B cell (primary cell): ENCODE measurements at regions not wholly inside any gene's neighbourhood (a gene's known extent, or its start where the extent isn't known, plus 50 kb on each side); places are given as distances from the start of the nearest gene placed in this dataset.
A peak's percentile ranks its signal among the peaks of the same experiment; 100 is the strongest.

Source experiments
- ATAC-seq: fragments of 200-7000 bp; cut with Tn5 transposase; one replicate; pipeline ENCODE4 v1.10.0; 2021; ENCODE audit warnings: low read depth, mild to moderate bottlenecking, moderate number of reproducible peaks, moderate library complexity
- CTCF ChIA-PET: fragments of 350-600 bp; sonication (Branson Sonifier 250); formaldehyde crosslinking; loops from one replicate; lab custom pipeline; 2021; ENCODE audit warnings: antibody characterized with exemption, inconsistent platforms; lab: Charles Lee
- POLR2A ChIA-PET: fragments of 350-600 bp; sonication (Branson Sonifier 250); formaldehyde crosslinking; loops from one replicate; lab custom pipeline; 2021; ENCODE audit warnings: antibody characterized with exemption; lab: Charles Lee
- DNase-seq: peaks from one replicate; pipeline ENCODE4 v3.0.0; 2013
- H2AFZ ChIP-seq: 2 replicates; pipeline ENCODE4 v1.6.1; 2012; ENCODE audit warnings: mild to moderate bottlenecking, low read depth, low read length; ENCODE audit not compliant: insufficient read depth, poor library complexity, severe bottlenecking
- H3K27ac ChIP-seq, 2 donors: 1 replicate in 1 of 2; 2 replicates in 1 of 2; pipeline ENCODE4 v1.5.1; 2012 to 2013; ENCODE audit warnings: low read length in 2 of 2, mild to moderate bottlenecking in 2 of 2, moderate library complexity in 1 of 2
- H3K27me3 ChIP-seq, 4 experiments: fragments of 200-600 bp in 1 of 4; sonication (generic) in 1 of 4; replicated peaks in 1 of 4; 1 replicate in 2 of 4; 2 replicates in 2 of 4; pipeline versions ENCODE4 v1.6.1 to v1.7.0; 2013 to 2016; ENCODE audit warnings: low read length in 3 of 4, mild to moderate bottlenecking in 2 of 4, mixed read lengths in 1 of 4, moderate library complexity in 1 of 4; ENCODE audit not compliant: insufficient read depth in 4 of 4, control insufficient read depth in 3 of 4; ENCODE audit errors: control extremely low read depth in 1 of 4
- H3K36me3 ChIP-seq, 2 experiments: replicated peaks in 1 of 2; 1 replicate in 1 of 2; 2 replicates in 1 of 2; pipeline versions ENCODE4 v1.6.1 to v1.7.1; 2013; ENCODE audit warnings: low read length in 1 of 2; ENCODE audit not compliant: insufficient read depth in 2 of 2, control insufficient read depth in 1 of 2; ENCODE audit errors: control extremely low read depth in 1 of 2, extremely low read depth in 1 of 2
- H3K4me1 ChIP-seq, 2 donors: fragments of 200-600 bp in 1 of 2; sonication (generic) in 1 of 2; 1 replicate in 1 of 2; 2 replicates in 1 of 2; pipeline versions ENCODE4 v1.5.1 to v1.6.1; 2013 to 2017; ENCODE audit warnings: low read length in 2 of 2; ENCODE audit not compliant: control insufficient read depth in 2 of 2, insufficient read depth in 2 of 2
- H3K4me2 ChIP-seq: replicated peaks from 2 replicates; pipeline ENCODE3; 2012; ENCODE audit warnings: mild to moderate bottlenecking, low read depth, low read length; ENCODE audit not compliant: poor library complexity, severe bottlenecking
- H3K4me3 ChIP-seq, 5 experiments: fragments of 200-600 bp in 1 of 5; sonication (generic) in 1 of 5; 1 replicate in 3 of 5; 2 replicates in 2 of 5; pipeline versions ENCODE4 v1.5.1 to v1.7.0; 2011 to 2016; ENCODE audit warnings: low read length in 4 of 5, mild to moderate bottlenecking in 4 of 5, low read depth in 2 of 5, control low read depth in 1 of 5, moderate library complexity in 1 of 5; ENCODE audit not compliant: insufficient read depth in 1 of 5; ENCODE audit errors: control extremely low read depth in 1 of 5, extremely low read depth in 1 of 5
- H3K79me2 ChIP-seq: fragments of 200-600 bp; sonication (generic); one replicate; pipeline ENCODE4 v1.6.0; 2016; ENCODE audit warnings: low read length; ENCODE audit not compliant: control insufficient read depth, insufficient read depth
- H3K9ac ChIP-seq: fragments of 200-600 bp; sonication (generic); 2 replicates; pipeline ENCODE4 v1.6.1; 2017; ENCODE audit warnings: mild to moderate bottlenecking, low read length, moderate library complexity
- H3K9me3 ChIP-seq, 3 donors: one replicate each; pipeline versions ENCODE4 v1.6.1 to v1.7.1; 2013; ENCODE audit warnings: low read length in 2 of 3; ENCODE audit not compliant: control insufficient read depth in 2 of 3, insufficient read depth in 1 of 3; ENCODE audit errors: control extremely low read depth in 1 of 3
- H4K20me1 ChIP-seq: 2 replicates; pipeline ENCODE4 v1.6.0; 2012; ENCODE audit warnings: mild to moderate bottlenecking, low read length; ENCODE audit not compliant: insufficient read depth, control insufficient read depth, poor library complexity, severe bottlenecking
- H3K27ac Mint-ChIP-seq: one replicate; pipeline ENCODE4 v1.8.0; 2021; ENCODE audit warnings: mixed read lengths
- H3K27me3 Mint-ChIP-seq: one replicate; pipeline ENCODE4 v1.8.0; 2021; ENCODE audit warnings: mixed read lengths
- H3K4me1 Mint-ChIP-seq: one replicate; pipeline ENCODE4 v1.8.0; 2021; ENCODE audit warnings: mixed read lengths
- H3K4me3 Mint-ChIP-seq: one replicate; pipeline ENCODE4 v1.8.0; 2021; ENCODE audit warnings: mixed read lengths
- H3K9me3 Mint-ChIP-seq: one replicate; pipeline ENCODE4 v1.8.0; 2022; ENCODE audit warnings: mixed read lengths; ENCODE audit not compliant: insufficient read depth
- EZH2 ChIP-seq: IDR thresholded peaks from 2 replicates; pipeline ENCODE4 v1.6.1; 2012; ENCODE audit warnings: borderline replicate concordance, low read depth, mild to moderate bottlenecking, moderate library complexity, low read length; ENCODE audit not compliant: insufficient read depth, poor library complexity, severe bottlenecking
- WGBS: methylation state at CpG from one replicate; pipeline ENCODE4 v1.1.5; 2013; ENCODE audit warnings: missing lambda C conversion rate; ENCODE audit not compliant: insufficient coverage; 5-methylcytosine and 5-hydroxymethylcytosine counted together
- intact Hi-C: fragments of 100-400 bp; cut with micrococcal nuclease; formaldehyde crosslinking; loops from one replicate; pipeline ENCODE4 v1.10.0; 2022
- TF ChIP-seq, protein P1 (sequence below): fragments of 200-600 bp; IDR thresholded peaks from one replicate; pipeline ENCODE4 v1.8.0; 2022; ENCODE audit warnings: antibody characterized with exemption, mild to moderate bottlenecking

DNA sequence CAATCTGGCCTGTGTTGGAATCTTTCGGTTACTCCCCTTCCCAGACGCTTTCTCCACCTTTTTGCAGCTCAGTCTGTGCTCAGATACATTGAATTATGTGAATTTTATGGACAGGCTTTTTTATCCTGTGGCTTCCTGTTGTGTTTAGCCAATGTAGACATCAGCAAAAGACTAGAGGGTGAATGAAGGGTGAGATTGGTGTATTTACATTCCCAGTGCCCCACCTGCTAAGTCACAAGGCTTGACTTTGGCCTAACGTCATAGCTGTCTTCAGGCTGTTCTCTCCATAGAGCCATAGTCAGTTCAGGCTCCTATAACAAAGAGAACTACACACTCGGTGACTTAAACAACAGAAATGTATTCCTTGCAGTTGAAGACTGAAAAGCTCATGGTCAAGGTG is 97.5 kb upstream of the FSHB start:
- CTCF ChIA-PET: interaction anchor here (1.1 to 2.8 kb wide), 2 partner anchors 10 to 53 kb away, joined by 3 to 14 read pairs; no protein-coding TSS in a partner anchor
- peaks cover 3% of the 10 kb centered on the region for H3K27me3 Mint-ChIP-seq
- no peak overlapping the region for H3K27ac ChIP-seq
- DNase-seq (no peak), ATAC-seq (no peak)
- H3K79me2 ChIP-seq: no peaks in the 10 kb centered on the region
- no peak overlapping the region for H3K4me3 Mint-ChIP-seq
- 60% methylated on average over 1 of the region's 4 CpGs for WGBS
- H3K9ac ChIP-seq: no peak overlapping the region
- no peaks in the 10 kb centered on the region for H3K4me1 ChIP-seq
- H3K4me3 ChIP-seq: no peak overlapping the region
- no peaks in the 10 kb centered on the region for H3K9me3 Mint-ChIP-seq
- POLR2A ChIA-PET: no interaction called here
- no peak overlapping the region for H2AFZ ChIP-seq
- no peaks in the 10 kb centered on the region for H3K36me3 ChIP-seq
- H3K27me3 ChIP-seq: no peaks in the 10 kb centered on the region
- H4K20me1 ChIP-seq: no peaks in the 10 kb centered on the region
- H3K27ac Mint-ChIP-seq: no peak overlapping the region
- H3K9me3 ChIP-seq: no peaks in the 10 kb centered on the region
- no peak for TF ChIP-seq EZH2
- TF ChIP-seq, protein P1, sequence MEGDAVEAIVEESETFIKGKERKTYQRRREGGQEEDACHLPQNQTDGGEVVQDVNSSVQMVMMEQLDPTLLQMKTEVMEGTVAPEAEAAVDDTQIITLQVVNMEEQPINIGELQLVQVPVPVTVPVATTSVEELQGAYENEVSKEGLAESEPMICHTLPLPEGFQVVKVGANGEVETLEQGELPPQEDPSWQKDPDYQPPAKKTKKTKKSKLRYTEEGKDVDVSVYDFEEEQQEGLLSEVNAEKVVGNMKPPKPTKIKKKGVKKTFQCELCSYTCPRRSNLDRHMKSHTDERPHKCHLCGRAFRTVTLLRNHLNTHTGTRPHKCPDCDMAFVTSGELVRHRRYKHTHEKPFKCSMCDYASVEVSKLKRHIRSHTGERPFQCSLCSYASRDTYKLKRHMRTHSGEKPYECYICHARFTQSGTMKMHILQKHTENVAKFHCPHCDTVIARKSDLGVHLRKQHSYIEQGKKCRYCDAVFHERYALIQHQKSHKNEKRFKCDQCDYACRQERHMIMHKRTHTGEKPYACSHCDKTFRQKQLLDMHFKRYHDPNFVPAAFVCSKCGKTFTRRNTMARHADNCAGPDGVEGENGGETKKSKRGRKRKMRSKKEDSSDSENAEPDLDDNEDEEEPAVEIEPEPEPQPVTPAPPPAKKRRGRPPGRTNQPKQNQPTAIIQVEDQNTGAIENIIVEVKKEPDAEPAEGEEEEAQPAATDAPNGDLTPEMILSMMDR: no peak
- H3K4me2 ChIP-seq: no peak overlapping the region
- intact Hi-C loops: no loop called here
- H3K4me1 Mint-ChIP-seq: no peaks in the 10 kb centered on the region

DNA sequence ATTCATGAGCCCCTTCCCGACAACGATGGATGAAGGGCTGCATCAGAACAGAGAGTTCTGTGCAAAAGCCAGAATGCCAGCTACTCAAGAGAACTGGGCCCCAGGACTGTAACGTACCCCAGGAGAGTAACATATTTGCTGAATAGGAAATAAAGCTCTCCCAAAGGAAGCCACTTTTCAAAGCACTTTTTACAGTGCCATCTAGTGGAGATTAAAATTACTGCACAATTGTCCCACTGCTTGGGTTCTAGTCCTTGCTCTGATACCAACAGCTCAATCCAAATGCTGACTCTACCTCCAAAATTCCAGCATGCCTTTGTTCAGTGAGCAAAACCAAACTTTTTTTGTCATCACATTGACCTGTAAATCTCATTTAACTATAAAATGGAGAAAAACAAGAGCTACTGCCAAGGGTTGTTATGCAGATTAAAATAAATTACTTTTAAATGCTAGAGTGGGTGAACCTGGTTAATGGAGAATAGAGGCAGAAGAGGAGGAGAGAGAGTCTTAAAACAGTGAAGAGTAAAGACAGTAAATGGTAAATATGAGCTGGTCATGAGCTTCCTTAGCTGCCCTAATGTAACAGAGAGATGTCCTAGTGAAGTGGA is 87.6 kb upstream of the FSHB start:
- intact Hi-C loops: no loop called here
- Histone ChIP-seq H2AFZ (no peak overlapping the region), H3K4me2 (no peak overlapping the region), H3K4me3 (no peak overlapping the region), H4K20me1 (no peaks in the 10 kb centered on the region), H3K4me1 (no peaks in the 10 kb centered on the region), H3K79me2 (no peaks in the 10 kb centered on the region), H3K27me3 (no peaks in the 10 kb centered on the region), H3K36me3 (no peaks in the 10 kb centered on the region), H3K9ac (no peak overlapping the region), H3K9me3 (no peaks in the 10 kb centered on the region), H3K27ac (no peak overlapping the region)
- no peaks in the 10 kb centered on the region for H3K4me1 Mint-ChIP-seq
- ChIA-PET CTCF (interaction anchor here (0.6 to 8.8 kb wide), 19 partner anchors 10 to 752 kb away, joined by 3 to 56 read pairs (median 4); no protein-coding TSS in a partner anchor), POLR2A (no interaction called here)
- no peak overlapping the region for H3K27ac Mint-ChIP-seq
- DNase-seq (peak; percentile 32), ATAC-seq (no peak)
- no peak overlapping the region for H3K4me3 Mint-ChIP-seq
- H3K9me3 Mint-ChIP-seq: no peaks in the 10 kb centered on the region
- no peak for TF ChIP-seq EZH2
- TF ChIP-seq, protein P1: peak; percentile 88
- H3K27me3 Mint-ChIP-seq: no peaks in the 10 kb centered on the region
- 42% methylated on average over 3 of the region's 3 CpGs for WGBS
